Thoracic aorta (tissue), 2 donors: ENCODE measurements at regions not wholly inside any gene's neighbourhood (a gene's known extent, or its start where the extent isn't known, plus 50 kb on each side); places are given as distances from the start of the nearest gene placed in this dataset.

ENCODE experiments used
- ATAC-seq: fragments of 150-250 bp; one replicate; pipeline ENCODE4 v1.8.0; 2017; ENCODE audit warnings: low read depth; ENCODE audit not compliant: insufficient number of reproducible peaks, low FRiP score
- DNase-seq: peaks from one replicate; pipeline ENCODE4 v3.0.0-alpha.2; 2020; ENCODE audit warnings: low spot score
- H3K27ac ChIP-seq, 2 donors: fragments of 200-600 bp; sonication (generic); 1 replicate in 1 of 2; 2 replicates in 1 of 2; pipeline ENCODE4 v1.5.1; 2016; ENCODE audit warnings: mild to moderate bottlenecking in 2 of 2, moderate library complexity in 2 of 2
- H3K27me3 ChIP-seq: fragments of 200-600 bp; sonication (generic); replicated peaks from 2 replicates; pipeline ENCODE4 v1.6.0; 2016; ENCODE audit warnings: mild to moderate bottlenecking; ENCODE audit not compliant: insufficient read depth
- H3K36me3 ChIP-seq: fragments of 200-600 bp; sonication (generic); one replicate; pipeline ENCODE4 v1.5.1; 2016
- H3K4me1 ChIP-seq, 2 donors: fragments of 200-600 bp; sonication (generic); 1 replicate in 1 of 2; 2 replicates in 1 of 2; pipeline versions ENCODE4 v1.5.1 to v1.6.0; 2016; ENCODE audit warnings: low read depth in 2 of 2, mild to moderate bottlenecking in 1 of 2; ENCODE audit not compliant: control insufficient read depth in 1 of 2
- H3K4me3 ChIP-seq: fragments of 200-600 bp; sonication (generic); 2 replicates; pipeline ENCODE4 v1.5.1; 2016; ENCODE audit warnings: mild to moderate bottlenecking
- H3K9me3 ChIP-seq: fragments of 200-600 bp; sonication (generic); 2 replicates; pipeline ENCODE4 v1.5.1; 2016
- TF ChIP-seq, protein P1 (sequence below): fragments of 200-600 bp; sonication (generic); IDR thresholded peaks from one replicate; pipeline ENCODE4 v1.5.1; 2019; ENCODE audit warnings: antibody characterized with exemption

DNA sequence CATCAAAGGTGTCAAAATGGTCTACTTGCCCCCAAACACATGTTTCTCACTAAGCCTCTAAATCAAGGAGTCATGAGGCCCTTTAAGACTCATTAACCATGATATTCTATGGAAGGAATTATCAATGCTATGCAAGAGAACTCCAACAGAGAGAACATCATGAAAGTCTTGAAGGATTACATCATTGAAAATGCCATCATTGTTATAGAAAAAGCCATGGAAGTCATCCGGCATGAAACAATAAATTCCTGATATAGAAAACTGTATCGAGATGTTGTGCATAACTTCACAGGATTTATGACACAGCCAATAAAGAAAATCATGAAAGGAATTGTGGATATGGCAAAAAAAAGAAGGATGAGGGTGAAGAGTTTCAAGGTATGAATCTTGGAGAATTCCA lies 1363.6 kb upstream of the CDH2 start:
- ATAC-seq (no peak), DNase-seq (no peak)
- Histone ChIP-seq H3K4me3 (no peak overlapping the region), H3K27ac (no peak overlapping the region), H3K9me3 (no peaks in the 10 kb centered on the region), H3K27me3 (no peaks in the 10 kb centered on the region), H3K36me3 (no peaks in the 10 kb centered on the region), H3K4me1 (no peaks in the 10 kb centered on the region)
- TF ChIP-seq, protein P1, sequence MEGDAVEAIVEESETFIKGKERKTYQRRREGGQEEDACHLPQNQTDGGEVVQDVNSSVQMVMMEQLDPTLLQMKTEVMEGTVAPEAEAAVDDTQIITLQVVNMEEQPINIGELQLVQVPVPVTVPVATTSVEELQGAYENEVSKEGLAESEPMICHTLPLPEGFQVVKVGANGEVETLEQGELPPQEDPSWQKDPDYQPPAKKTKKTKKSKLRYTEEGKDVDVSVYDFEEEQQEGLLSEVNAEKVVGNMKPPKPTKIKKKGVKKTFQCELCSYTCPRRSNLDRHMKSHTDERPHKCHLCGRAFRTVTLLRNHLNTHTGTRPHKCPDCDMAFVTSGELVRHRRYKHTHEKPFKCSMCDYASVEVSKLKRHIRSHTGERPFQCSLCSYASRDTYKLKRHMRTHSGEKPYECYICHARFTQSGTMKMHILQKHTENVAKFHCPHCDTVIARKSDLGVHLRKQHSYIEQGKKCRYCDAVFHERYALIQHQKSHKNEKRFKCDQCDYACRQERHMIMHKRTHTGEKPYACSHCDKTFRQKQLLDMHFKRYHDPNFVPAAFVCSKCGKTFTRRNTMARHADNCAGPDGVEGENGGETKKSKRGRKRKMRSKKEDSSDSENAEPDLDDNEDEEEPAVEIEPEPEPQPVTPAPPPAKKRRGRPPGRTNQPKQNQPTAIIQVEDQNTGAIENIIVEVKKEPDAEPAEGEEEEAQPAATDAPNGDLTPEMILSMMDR = no peak

DNA sequence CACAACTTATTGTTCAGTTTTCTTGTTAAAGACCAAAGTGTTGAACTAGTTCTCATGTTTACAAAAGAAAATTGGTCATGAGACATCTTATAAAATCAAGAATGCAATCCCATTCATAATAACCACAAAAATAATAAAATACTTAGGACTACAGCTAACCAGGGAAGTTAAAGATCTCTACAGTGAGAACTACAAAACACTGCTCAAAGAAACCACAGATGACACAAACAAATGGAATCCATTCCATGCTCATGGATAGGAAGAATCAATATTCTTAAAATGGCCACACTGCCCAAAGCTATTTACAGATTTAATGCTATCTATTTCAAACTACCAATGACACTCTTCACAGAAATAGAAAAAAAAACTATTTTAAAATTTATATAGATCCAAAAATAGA lies 1354.8 kb upstream of the CDH2 start:
- TF ChIP-seq, protein P1 = no peak
- H3K27ac ChIP-seq = no peak overlapping the region
- H3K27me3 ChIP-seq = no peaks in the 10 kb centered on the region
- no peak overlapping the region for H3K4me3 ChIP-seq
- DNase-seq (no peak), ATAC-seq (no peak)
- H3K9me3 ChIP-seq = peaks cover 2% of the 10 kb centered on the region
- H3K36me3 ChIP-seq = no peaks in the 10 kb centered on the region
- no peaks in the 10 kb centered on the region for H3K4me1 ChIP-seq

DNA sequence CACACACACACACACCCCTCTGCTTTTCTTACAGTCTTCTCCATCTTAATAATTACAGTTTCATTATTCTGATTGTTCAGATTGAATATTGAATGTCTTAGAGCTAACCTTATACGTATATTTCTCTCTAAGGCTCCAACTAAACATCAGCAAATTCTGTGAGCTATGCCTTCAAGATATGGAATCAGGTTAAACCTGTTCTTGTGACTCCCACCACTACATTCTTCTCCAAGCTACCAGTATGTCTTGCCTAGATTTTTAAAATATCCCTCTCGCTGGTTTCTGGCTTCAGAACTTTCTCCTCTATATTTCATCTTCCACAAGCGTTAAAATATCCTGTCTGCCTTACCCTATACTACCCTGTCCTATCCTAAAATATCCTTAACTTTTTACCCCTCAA lies 1346.4 kb upstream of the CDH2 start:
- DNase-seq (no peak), ATAC-seq (no peak)

DNA sequence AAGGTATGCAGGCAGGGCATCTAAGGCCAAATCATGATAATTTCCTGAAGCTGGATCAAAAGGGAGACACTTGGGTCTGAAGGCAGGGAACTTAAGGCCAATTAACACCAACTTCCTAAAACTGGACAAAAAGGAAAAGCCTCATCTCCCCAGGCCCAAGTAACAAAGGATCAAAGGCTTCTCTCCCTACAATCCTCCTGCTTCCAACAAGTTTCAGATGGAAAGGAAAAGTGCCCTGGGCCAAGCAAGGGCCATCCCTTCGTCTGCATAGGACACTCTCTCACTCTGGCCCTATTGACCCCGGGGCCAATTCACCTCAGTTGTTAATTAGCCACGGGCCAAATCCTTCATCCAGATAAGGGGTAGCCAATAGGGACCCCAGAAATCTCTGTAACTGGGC lies 1335.8 kb upstream of the CDH2 start:
- no peak for DNase-seq
- Histone ChIP-seq H3K27ac (no peak overlapping the region), H3K9me3 (no peaks in the 10 kb centered on the region), H3K4me3 (no peak overlapping the region), H3K36me3 (no peaks in the 10 kb centered on the region), H3K27me3 (no peaks in the 10 kb centered on the region), H3K4me1 (no peaks in the 10 kb centered on the region)
- TF ChIP-seq, protein P1 = no peak
- ATAC-seq = no peak

More for the DNA sequence above, 1346.4 kb upstream of the CDH2 start:
- TF ChIP-seq, protein P1 = no peak
- no peaks in the 10 kb centered on the region for H3K9me3 ChIP-seq
- H3K36me3 ChIP-seq = no peaks in the 10 kb centered on the region
- H3K27ac ChIP-seq = no peak overlapping the region
- no peaks in the 10 kb centered on the region for H3K4me1 ChIP-seq
- H3K27me3 ChIP-seq = no peaks in the 10 kb centered on the region
- H3K4me3 ChIP-seq = no peak overlapping the region

DNA sequence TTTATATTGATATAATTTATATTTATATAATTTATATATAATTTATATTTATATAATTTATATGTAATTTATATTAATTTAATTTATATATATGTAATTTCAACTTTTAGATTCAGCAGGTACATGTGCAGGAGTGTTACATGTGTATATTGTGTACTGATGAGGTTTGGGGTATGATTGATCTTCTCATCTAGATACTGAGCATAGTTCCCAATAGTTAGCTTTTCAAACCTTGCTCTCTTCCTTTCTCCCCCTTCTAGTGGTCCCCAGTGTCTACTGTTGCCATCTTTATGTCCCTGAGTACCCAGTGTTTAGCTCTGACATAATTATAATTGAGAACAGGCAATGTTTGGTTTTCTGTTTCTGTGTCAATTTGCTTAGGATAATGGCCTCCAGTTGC lies 1335.3 kb upstream of the CDH2 start:
- H3K27me3 ChIP-seq = no peaks in the 10 kb centered on the region
- H3K27ac ChIP-seq = no peak overlapping the region
- no peak for DNase-seq
- H3K36me3 ChIP-seq = no peaks in the 10 kb centered on the region
- no peaks in the 10 kb centered on the region for H3K9me3 ChIP-seq
- TF ChIP-seq, protein P1 = no peak
- no peak overlapping the region for H3K4me3 ChIP-seq
- no peak for ATAC-seq
- H3K4me1 ChIP-seq = no peaks in the 10 kb centered on the region
